Activated CD8-positive, alpha-beta memory T cell treated with anti-CD3 and anti-CD28 coated beads, Interleukin-2, amount 10 ng/mL, durations not matched to agents 7 days and 5 days (primary cell): ENCODE measurements at regions not wholly inside any gene's neighbourhood (a gene's known extent, or its start where the extent isn't known, plus 50 kb on each side); places are given as distances from the start of the nearest gene placed in this dataset.
"Not testable (repeated sequence)": the region's sequence is repeated elsewhere in the genome, so short reads cannot be mapped to it uniquely, and the experiment has no call there.

Source experiments
- ATAC-seq: fragments of 150-1000 bp; cut with Tn5 transposase; one replicate; pipeline ENCODE4 v1.10.0; 2021; ENCODE audit warnings: moderate library complexity
- CTCF ChIA-PET: fragments of 350-600 bp; sonication (Branson Sonifier 250); formaldehyde crosslinking; loops from one replicate; lab custom pipeline; 2021; ENCODE audit warnings: antibody characterized with exemption; lab: Charles Lee
- DNase-seq: peaks from one replicate; pipeline ENCODE4 v3.0.0-alpha.2; 2020
- H3K27ac Mint-ChIP-seq: one replicate; pipeline ENCODE4 v1.8.0; 2021; ENCODE audit warnings: mild to moderate bottlenecking, mixed read lengths
- H3K27me3 Mint-ChIP-seq: one replicate; pipeline ENCODE4 v1.8.0; 2021; ENCODE audit warnings: mixed read lengths
- H3K36me3 Mint-ChIP-seq: one replicate; pipeline ENCODE4 v1.8.0; 2021; ENCODE audit warnings: mild to moderate bottlenecking, mixed read lengths
- H3K4me1 Mint-ChIP-seq: one replicate; pipeline ENCODE4 v1.8.0; 2021; ENCODE audit warnings: mixed read lengths
- H3K4me3 Mint-ChIP-seq: one replicate; pipeline ENCODE4 v1.8.0; 2021; ENCODE audit warnings: mild to moderate bottlenecking, moderate library complexity, mixed read lengths
- H3K9me3 Mint-ChIP-seq: one replicate; pipeline ENCODE4 v1.8.0; 2022; ENCODE audit warnings: low read depth, mixed read lengths

DNA sequence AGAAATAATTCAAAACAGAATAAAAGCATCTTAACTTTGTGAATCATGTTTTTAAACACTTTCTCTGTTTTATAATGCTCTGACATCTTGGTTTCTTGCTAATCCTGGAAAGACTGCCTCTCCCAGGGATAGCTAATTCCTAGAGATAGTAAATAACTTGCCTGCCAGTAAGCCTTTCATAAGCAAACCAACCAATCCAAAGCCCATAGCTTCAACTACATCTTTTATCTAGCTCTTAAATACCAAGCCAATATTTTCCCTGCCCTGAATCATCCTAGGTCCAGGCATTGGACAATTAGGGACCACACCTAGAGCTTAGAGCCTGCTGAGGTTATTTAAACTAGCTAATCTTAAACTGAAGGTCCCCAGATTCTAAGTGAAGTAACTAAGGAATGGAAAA, 223.7 kb upstream of the DIPK2B start:
- CTCF ChIA-PET = no interaction called here
- ATAC-seq (no peak), DNase-seq (no peak)
- no peak overlapping the region for H3K27ac Mint-ChIP-seq
- H3K9me3 Mint-ChIP-seq = no peaks in the 10 kb centered on the region
- no peaks in the 10 kb centered on the region for H3K36me3 Mint-ChIP-seq
- no peak overlapping the region for H3K4me3 Mint-ChIP-seq
- H3K4me1 Mint-ChIP-seq = no peaks in the 10 kb centered on the region
- peaks cover 4% of the 10 kb centered on the region for H3K27me3 Mint-ChIP-seq

DNA sequence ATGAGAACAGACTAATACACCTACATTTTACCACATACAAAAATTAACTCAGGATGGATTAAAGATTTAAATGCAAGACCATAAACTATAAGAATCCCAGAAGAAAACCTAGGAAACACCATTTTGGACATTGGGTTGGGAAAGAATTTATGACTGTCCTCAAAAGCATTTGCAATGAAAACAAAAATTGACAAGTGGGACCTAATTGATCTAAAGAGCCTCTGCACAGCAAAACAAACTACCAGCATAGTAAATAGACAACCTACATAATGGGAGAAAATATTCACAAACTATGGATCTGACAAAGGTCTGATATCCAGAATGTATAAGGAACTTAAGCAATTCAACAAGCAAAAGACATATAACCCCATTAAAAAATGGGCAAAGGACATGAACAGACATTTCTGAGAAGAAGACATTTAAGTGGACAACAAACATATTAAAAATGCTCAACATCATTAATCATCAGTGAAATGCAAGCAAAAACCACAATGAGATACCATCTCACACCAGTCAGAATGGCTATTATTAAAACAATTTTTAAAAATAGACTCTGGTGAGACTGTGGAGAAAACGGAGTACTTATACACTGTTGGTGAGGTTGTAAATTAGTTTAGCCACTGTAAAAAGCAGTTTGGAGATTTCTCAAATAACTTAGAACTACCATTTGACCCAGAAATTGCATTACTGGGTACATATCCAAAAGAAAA, 221.7 kb upstream of the DIPK2B start:
- ATAC-seq (no peak), DNase-seq (no peak)
- Mint-ChIP-seq H3K9me3 (no peaks in the 10 kb centered on the region), H3K36me3 (no peaks in the 10 kb centered on the region), H3K4me1 (no peaks in the 10 kb centered on the region), H3K27me3 (peaks cover 4% of the 10 kb centered on the region), H3K4me3 (no peak overlapping the region), H3K27ac (no peak overlapping the region)
- CTCF ChIA-PET = no interaction called here

DNA sequence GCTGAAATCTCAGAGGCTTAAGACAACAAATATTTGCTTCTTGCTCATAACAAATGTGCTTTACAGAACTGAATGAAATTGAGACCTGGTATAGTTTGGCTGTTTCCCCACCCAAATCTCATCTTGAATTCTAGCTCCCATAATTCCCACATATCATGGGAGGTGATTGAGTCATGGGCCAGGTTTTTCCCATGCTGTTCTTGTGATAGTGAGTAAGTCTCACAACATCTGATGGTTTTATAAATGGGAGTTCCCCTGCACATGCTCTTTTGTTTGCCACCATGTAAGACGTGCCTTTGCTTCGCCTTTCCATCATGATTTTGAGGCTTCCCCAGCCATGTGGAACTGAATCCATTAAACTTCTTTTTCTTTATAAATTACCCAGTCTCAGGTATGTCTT, 221.1 kb upstream of the DIPK2B start:
- DNase-seq (no peak), ATAC-seq (no peak)
- Mint-ChIP-seq H3K27me3 (peaks cover 4% of the 10 kb centered on the region), H3K27ac (no peak overlapping the region), H3K4me3 (no peak overlapping the region), H3K36me3 (no peaks in the 10 kb centered on the region), H3K4me1 (no peaks in the 10 kb centered on the region), H3K9me3 (no peaks in the 10 kb centered on the region)
- CTCF ChIA-PET = no interaction called here

GRCh38 chrX:45404206-45404605, 203.5 kb upstream of the DIPK2B start:
- Mint-ChIP-seq H3K4me3 (no peak overlapping the region), H3K4me1 (peaks cover 4% of the 10 kb centered on the region), H3K9me3 (no peaks in the 10 kb centered on the region), H3K27me3 (no peaks in the 10 kb centered on the region), H3K27ac (no peak overlapping the region), H3K36me3 (no peaks in the 10 kb centered on the region)
- ATAC-seq = no peak
- no peak for DNase-seq
- CTCF ChIA-PET = no interaction called here

DNA sequence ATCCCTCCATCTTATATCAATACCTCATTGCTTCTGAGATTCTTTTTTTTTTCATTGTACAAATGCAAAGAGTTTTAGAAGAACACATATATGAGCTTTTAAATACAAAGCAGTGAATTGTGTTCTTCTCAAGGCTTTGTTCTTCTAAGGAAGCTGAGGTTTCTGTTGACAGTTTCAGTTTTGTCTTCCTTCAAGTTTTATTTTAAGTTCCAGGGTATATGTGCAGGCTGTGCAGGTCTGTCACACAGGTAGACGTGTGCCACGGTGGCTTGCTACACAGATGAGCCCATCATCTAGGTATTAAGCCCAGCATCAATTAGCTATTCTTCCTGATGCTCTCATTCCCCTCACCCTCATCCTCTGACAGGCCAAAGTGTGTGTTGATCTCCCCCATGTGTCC, 201.2 kb upstream of the DIPK2B start:
- CTCF ChIA-PET = no interaction called here
- DNase-seq (no peak), ATAC-seq (no peak)
- peaks cover 6% of the 10 kb centered on the region for H3K4me1 Mint-ChIP-seq
- peaks cover 2% of the 10 kb centered on the region for H3K9me3 Mint-ChIP-seq
- no peaks in the 10 kb centered on the region for H3K36me3 Mint-ChIP-seq
- H3K4me3 Mint-ChIP-seq = no peak overlapping the region
- no peak overlapping the region for H3K27ac Mint-ChIP-seq
- no peaks in the 10 kb centered on the region for H3K27me3 Mint-ChIP-seq

DNA sequence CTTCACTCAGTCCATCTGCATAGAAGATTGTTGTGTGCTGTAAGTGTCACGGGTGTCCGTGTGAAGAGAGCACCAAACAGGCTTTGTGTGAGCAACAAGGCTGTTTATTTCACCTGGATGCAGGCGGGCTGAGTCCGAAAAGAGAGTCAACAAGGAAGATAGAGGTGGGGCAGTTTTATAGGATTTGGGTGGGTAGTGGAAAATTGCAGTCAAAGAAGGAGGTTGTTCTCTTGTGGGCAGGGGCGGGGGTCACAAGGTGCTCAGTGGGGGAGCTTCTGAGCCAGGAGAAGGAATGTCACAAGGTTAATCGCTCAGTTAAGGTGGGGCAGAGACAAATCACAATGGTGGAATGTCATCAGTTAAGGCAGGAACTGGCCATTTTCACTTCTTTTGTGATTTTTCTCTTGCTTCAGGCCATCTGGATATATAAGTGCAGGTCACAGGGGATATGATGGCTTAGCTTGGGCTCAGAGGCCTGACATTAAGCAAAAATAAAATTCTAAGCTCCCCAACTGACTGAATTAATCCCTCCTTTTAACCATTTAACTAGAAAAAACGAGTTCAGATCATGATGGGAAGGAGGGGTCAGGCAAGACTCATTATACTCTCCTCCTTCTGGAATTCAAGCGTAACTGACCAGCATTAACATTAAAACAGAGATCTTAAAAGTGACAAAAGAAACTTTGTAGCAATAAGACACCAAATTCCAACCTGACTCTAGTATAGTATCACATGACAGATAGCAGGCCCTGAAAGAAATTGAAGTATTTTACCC, 200.5 kb upstream of the DIPK2B start:
- DNase-seq, CTCF ChIA-PET, H3K27me3 Mint-ChIP-seq, H3K27ac Mint-ChIP-seq, H3K9me3 Mint-ChIP-seq, H3K4me3 Mint-ChIP-seq, H3K36me3 Mint-ChIP-seq, H3K4me1 Mint-ChIP-seq, ATAC-seq: not testable (repeated sequence)

DNA sequence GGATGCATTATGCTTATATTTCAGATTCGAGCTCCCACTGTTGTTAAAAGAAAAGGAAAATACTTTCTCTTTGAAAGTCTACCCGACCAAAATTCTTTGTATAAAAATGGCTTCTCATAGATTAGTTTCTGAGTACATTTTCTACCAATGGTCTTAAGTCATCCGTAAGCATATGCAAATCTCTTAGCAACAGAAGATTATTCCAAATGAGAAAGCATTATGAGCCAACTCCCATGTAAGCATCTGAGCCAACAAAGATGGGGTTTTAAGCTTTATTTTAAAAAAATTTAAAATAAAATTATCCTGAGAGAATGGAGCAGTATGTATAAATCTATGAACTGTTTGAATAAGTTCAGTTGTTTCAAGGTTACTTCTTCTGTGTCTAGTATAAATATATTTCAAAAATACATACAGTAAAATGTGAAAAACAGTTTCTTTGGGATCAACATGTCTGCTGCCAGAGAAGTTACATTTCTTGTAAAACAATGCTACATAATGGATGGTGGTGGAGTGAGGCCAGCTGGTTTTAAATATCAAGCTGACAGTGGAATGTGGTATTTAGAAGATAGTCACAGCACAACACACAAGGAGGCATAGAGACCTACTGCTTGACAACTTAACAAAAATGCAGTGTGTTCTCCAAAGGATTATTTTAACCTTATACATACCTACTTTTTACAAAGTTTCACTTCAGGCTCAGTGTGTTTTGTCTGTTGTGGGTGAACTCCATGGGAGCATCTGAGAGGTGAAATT, 199.5 kb upstream of the DIPK2B start:
- DNase-seq (no peak), ATAC-seq (no peak)
- Mint-ChIP-seq H3K4me3 (no peak overlapping the region), H3K27ac (no peak overlapping the region), H3K4me1 (peaks cover 6% of the 10 kb centered on the region), H3K27me3 (no peaks in the 10 kb centered on the region), H3K9me3 (peaks cover 2% of the 10 kb centered on the region), H3K36me3 (no peaks in the 10 kb centered on the region)
- CTCF ChIA-PET = no interaction called here

- H3K36me3 Mint-ChIP-seq = no peaks in the 10 kb centered on the region
- H3K4me1 Mint-ChIP-seq = no peaks in the 10 kb centered on the region
- DNase-seq (no peak), ATAC-seq (no peak)
- H3K27me3 Mint-ChIP-seq = no peaks in the 10 kb centered on the region
- CTCF ChIA-PET = no interaction called here
- no peak overlapping the region for H3K27ac Mint-ChIP-seq
- H3K4me3 Mint-ChIP-seq = no peak overlapping the region
- H3K9me3 Mint-ChIP-seq = no peaks in the 10 kb centered on the region
Measured at GRCh38 chrX:45385757-45386156, 185.1 kb upstream of the DIPK2B start.

- Mint-ChIP-seq H3K27me3 (no peaks in the 10 kb centered on the region), H3K4me1 (no peaks in the 10 kb centered on the region), H3K9me3 (no peaks in the 10 kb centered on the region), H3K36me3 (no peaks in the 10 kb centered on the region), H3K4me3 (no peak overlapping the region), H3K27ac (no peak overlapping the region)
- no peak for ATAC-seq
- DNase-seq = no peak
- CTCF ChIA-PET = no interaction called here
Measured at GRCh38 chrX:45381841-45382240, 181.2 kb upstream of the DIPK2B start.

DNA sequence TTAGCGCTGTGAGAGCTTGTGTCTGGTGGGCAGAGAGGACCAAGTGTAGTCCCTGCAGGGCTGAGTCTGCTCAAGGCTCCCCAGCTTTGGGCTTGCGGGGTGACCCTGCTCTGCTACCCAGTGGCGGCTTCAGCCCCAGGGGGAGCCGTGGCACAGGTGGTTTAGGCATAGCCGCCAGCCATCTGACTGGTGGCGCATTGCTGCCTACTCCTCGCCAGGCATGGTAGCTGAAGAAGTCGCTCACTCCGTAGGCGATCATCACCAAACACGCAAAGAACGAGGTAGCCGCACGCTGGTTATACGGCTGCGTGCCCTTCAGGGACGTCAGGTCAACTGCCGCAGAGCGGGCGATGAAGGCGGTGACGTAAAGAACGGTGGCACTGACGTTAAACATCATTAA, 180.7 kb upstream of the DIPK2B start:
- no peaks in the 10 kb centered on the region for H3K9me3 Mint-ChIP-seq
- CTCF ChIA-PET = no interaction called here
- H3K27ac Mint-ChIP-seq = no peak overlapping the region
- ATAC-seq = no peak
- H3K4me3 Mint-ChIP-seq = no peak overlapping the region
- DNase-seq = no peak
- no peaks in the 10 kb centered on the region for H3K4me1 Mint-ChIP-seq
- H3K36me3 Mint-ChIP-seq = no peaks in the 10 kb centered on the region
- H3K27me3 Mint-ChIP-seq = no peaks in the 10 kb centered on the region

DNA sequence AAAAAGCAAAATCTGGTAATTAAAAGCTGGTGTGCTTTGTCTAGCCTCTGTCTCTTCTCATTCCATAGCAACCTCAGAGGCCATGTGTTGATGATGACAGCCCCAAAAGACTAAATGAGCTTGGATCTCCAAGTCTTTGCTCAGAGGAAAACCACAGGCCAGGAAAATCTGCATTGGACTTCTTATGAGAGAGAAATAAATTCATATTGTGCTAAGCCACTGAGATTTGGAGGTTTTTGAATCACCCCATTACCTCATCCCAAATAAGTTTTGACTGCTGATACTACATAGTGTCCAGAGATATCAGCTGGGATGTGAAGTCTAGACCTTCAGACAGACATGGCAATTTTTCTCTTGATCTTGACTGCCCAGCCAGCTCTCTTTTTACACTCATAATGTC, 178.6 kb upstream of the DIPK2B start:
- DNase-seq = no peak
- H3K4me3 Mint-ChIP-seq = no peak overlapping the region
- CTCF ChIA-PET = no interaction called here
- H3K27me3 Mint-ChIP-seq = no peaks in the 10 kb centered on the region
- H3K36me3 Mint-ChIP-seq = no peaks in the 10 kb centered on the region
- H3K4me1 Mint-ChIP-seq = no peaks in the 10 kb centered on the region
- ATAC-seq = no peak
- no peak overlapping the region for H3K27ac Mint-ChIP-seq
- H3K9me3 Mint-ChIP-seq = no peaks in the 10 kb centered on the region

DNA sequence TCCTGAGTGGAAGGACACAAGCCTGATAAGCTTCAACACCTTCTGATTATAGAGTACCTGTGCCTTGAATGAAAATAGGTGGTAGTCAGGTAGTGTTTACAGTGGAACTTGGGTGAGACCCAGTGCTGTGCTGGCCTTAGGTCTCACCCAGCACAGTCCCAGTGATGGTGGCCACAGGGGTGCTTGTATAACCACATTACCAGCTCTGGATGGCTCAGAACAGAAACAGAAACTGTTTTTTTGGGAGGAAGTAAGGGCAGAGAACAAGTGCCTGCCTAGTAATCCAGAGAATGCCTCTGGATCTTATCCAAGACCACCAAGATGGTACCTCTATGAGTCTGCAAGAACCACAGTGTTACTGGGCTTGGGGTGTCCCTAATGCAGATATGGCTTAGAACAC, 171.5 kb upstream of the DIPK2B start:
- H3K4me1 Mint-ChIP-seq = peaks cover 6% of the 10 kb centered on the region
- H3K27me3 Mint-ChIP-seq = no peaks in the 10 kb centered on the region
- DNase-seq (no peak), ATAC-seq (no peak)
- no peak overlapping the region for H3K4me3 Mint-ChIP-seq
- CTCF ChIA-PET = no interaction called here
- H3K9me3 Mint-ChIP-seq = peaks cover 6% of the 10 kb centered on the region
- no peaks in the 10 kb centered on the region for H3K36me3 Mint-ChIP-seq
- H3K27ac Mint-ChIP-seq = no peak overlapping the region

DNA sequence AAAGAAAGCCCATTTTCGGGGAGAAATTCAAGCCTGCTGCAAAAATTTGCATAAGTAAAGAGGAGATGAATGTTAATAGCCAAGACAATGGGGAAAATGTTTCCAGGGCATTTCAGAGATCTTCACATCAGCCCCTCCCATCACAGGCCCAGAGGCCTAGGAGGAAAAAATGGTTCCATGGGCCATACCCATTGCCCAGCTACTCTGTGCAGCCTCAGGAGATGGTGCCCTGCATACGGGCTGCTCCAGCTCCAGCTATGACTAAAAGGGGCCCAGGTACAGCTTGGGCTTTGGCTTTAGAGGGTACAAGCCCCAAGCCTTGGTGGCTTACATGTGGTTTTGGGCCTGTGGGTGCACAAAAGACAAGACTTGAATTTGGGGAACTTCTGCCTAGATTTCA, 168.0 kb upstream of the DIPK2B start:
- Mint-ChIP-seq H3K27ac (no peak overlapping the region), H3K27me3 (no peaks in the 10 kb centered on the region), H3K4me1 (peaks cover 6% of the 10 kb centered on the region), H3K9me3 (peaks cover 6% of the 10 kb centered on the region), H3K36me3 (no peaks in the 10 kb centered on the region), H3K4me3 (no peak overlapping the region)
- ATAC-seq (no peak), DNase-seq (no peak)
- CTCF ChIA-PET = no interaction called here

DNA sequence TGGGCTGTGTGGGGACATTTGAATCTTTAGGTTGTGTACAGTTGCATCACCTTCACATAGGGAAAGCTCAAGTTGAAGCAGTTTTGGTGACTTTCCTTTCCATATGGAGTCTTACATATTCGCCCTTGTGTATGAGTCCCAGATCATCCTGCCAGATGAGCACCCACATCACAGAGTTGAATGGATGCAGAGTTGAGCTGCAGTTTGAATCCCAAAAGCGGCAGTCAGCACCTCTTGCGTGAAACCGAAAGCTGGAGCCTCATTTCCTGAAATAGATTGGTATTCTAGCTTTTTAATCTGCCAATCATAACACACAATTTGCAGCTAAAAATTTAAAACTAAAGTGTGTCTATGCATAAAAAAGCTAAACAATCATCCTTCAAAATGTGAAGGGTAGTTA, 162.9 kb upstream of the DIPK2B start:
- DNase-seq (no peak), ATAC-seq (no peak)
- Mint-ChIP-seq H3K4me3 (no peak overlapping the region), H3K27me3 (no peaks in the 10 kb centered on the region), H3K4me1 (no peaks in the 10 kb centered on the region), H3K36me3 (no peaks in the 10 kb centered on the region), H3K9me3 (peaks cover 6% of the 10 kb centered on the region), H3K27ac (no peak overlapping the region)
- CTCF ChIA-PET = no interaction called here
